ENCODE measurements at regions not wholly inside any gene's neighbourhood (a gene's known extent, or its start where the extent isn't known, plus 50 kb on each side); places are given as distances from the start of the nearest gene placed in this dataset.

GRCh38 chr11:19570889-19571288 is 141.7 kb upstream of the NAV2 start (continued):
- TF ChIP-seq ZNF217 (IDR thresholded peaks at IDR 0.05) = no peak
- TF ChIP-seq SMC3 (IDR thresholded peaks at IDR 0.05; ENCODE audit: borderline replicate concordance, low read length) = no peak
- TF ChIP-seq YBX1 (IDR thresholded peaks at IDR 0.05) = no peak
- TF ChIP-seq ETV6 (conservative IDR thresholded peaks at IDR 0.05 in 1 of 2, IDR thresholded peaks at IDR 0.05 in 1 of 2; ENCODE audit: borderline replicate concordance in 1 of 2, low read depth in 1 of 2) = no peak
- TF ChIP-seq USF2 (IDR thresholded peaks at IDR 0.05; ENCODE audit: borderline replicate concordance, low read depth, low read length) = no peak
- TF ChIP-seq NFIC (IDR thresholded peaks at IDR 0.05; ENCODE audit: low read depth, low read length) = no peak

GRCh38 chr11:19567996-19568395 is 144.6 kb upstream of the NAV2 start:
- in situ Hi-C loops (cut with MboI) = loop anchor here (5.0 kb wide), 2 partner anchors 169 to 334 kb away; no protein-coding TSS in a partner anchor
- TF ChIP-seq EP300 (IDR thresholded peaks at IDR 0.05; ENCODE audit: borderline replicate concordance in 1 of 2, control insufficient read depth in 1 of 2, low read depth in 2 of 2, low read length in 2 of 2) (no peak), SMC3 (IDR thresholded peaks at IDR 0.05; ENCODE audit: borderline replicate concordance, low read length) (no peak), CEBPZ (IDR thresholded peaks at IDR 0.05; ENCODE audit: low read depth, low read length) (no peak), BCLAF1 (IDR thresholded peaks at IDR 0.05) (no peak), CBX5 (IDR thresholded peaks at IDR 0.05; ENCODE audit: low read depth) (no peak), RCOR1 (conservative IDR thresholded peaks at IDR 0.05; ENCODE audit: low read depth, low read length) (no peak), PBX3 (IDR thresholded peaks at IDR 0.05; ENCODE audit: insufficient replicate concordance, low read depth, low read length) (no peak), MAX (IDR thresholded peaks at IDR 0.05; ENCODE audit: low read depth, low read length) (no peak), TBL1XR1 (IDR thresholded peaks at IDR 0.05; ENCODE audit: low read depth, low read length) (no peak)

More at GRCh38 chr11:19567996-19568395, 144.6 kb upstream of the NAV2 start:
- ChIA-PET RAD21 (ENCODE audit: unreplicated experiment) (no interaction called here), SMC1A (ENCODE audit: uncharacterized antibody, unreplicated experiment) (interaction anchor here (1.0 to 6.4 kb wide), 3 partner anchors 175 to 334 kb away, joined by 3 to 53 read pairs (median 7); no protein-coding TSS in a partner anchor), POLR2A (no interaction called here), CTCF (interaction anchor here (2.9 to 6.3 kb wide), 3 partner anchors 171 to 333 kb away, joined by 12 to 91 read pairs (median 32); no protein-coding TSS in a partner anchor)
- H3K9me3 ChIP-seq (replicated peaks; ENCODE audit: control insufficient read depth, insufficient read depth, low read length) = no peaks in the 10 kb centered on the region
- no TSS peak for BruUV-seq (replicated peaks)
- H3K9ac ChIP-seq (ENCODE audit: control insufficient read depth, insufficient read depth, low read length) = no peak overlapping the region
- H3K4me1 ChIP-seq (ENCODE audit: control insufficient read depth, insufficient read depth, low read length) = no peaks in the 10 kb centered on the region
- DNase-seq (ENCODE audit: low read depth, low spot score) = no peak
- H3K4me3 ChIP-seq = no peak overlapping the region
- H3K79me2 ChIP-seq (ENCODE audit: control insufficient read depth, insufficient read depth, low read length) = no peaks in the 10 kb centered on the region
- no peak overlapping the region for H3K27ac ChIP-seq (ENCODE audit: control insufficient read depth, insufficient read depth)
- 25% methylated on average over 3 of the region's 3 CpGs for WGBS (ENCODE audit: insufficient coverage, insufficient replicate concordance, low lambda C conversion rate, missing lambda C conversion rate)
- no peak overlapping the region for H3K4me2 ChIP-seq (ENCODE audit: control insufficient read depth, insufficient read depth)
- no peak for ATAC-seq
- no peak overlapping the region for H2AFZ ChIP-seq (ENCODE audit: control insufficient read depth, low read depth, low read length)
- intact Hi-C loops (cut with micrococcal nuclease; ENCODE audit: unreplicated experiment) = no loop called here
- no peak for FAIRE-seq
- H4K20me1 ChIP-seq (ENCODE audit: control insufficient read depth, insufficient read depth) = no peaks in the 10 kb centered on the region
- no peaks in the 10 kb centered on the region; a peak in 2 of 4 replicates for H3K27me3 ChIP-seq (replicated peaks in 1 of 2; ENCODE audit: control insufficient read depth in 2 of 2, insufficient read depth in 2 of 2, low read length in 1 of 2)
- H3K36me3 ChIP-seq (ENCODE audit: control insufficient read depth in 2 of 2, insufficient read depth in 2 of 2, low read length in 1 of 2) = no peaks in the 10 kb centered on the region

Measured in GM12878 (cell line).